GM23248 (cell line): ENCODE measurements at regions not wholly inside any gene's neighbourhood (a gene's known extent, or its start where the extent isn't known, plus 50 kb on each side); places are given as distances from the start of the nearest gene placed in this dataset.

ENCODE experiments used
- EZH2 ChIP-seq: fragments of 200-600 bp; sonication (generic); IDR thresholded peaks from 2 replicates; pipeline ENCODE4 v1.6.1; 2018; ENCODE audit warnings: antibody characterized with exemption, mild to moderate bottlenecking; ENCODE audit not compliant: insufficient read depth, poor library complexity, severe bottlenecking
- EZH2phosphoT487 ChIP-seq: fragments of 200-600 bp; sonication (generic); IDR thresholded peaks from 2 replicates; pipeline ENCODE4 v1.6.1; 2018; ENCODE audit warnings: antibody characterized with exemption, moderate library complexity, mild to moderate bottlenecking, low read depth; ENCODE audit not compliant: insufficient read depth

GRCh38 chr6:135603249-135603648 lies 105.7 kb upstream of the AHI1 start:
- TF ChIP-seq EZH2, result no peak
- TF ChIP-seq EZH2phosphoT487, result no peak
